LNCaP clone FGC (cell line): ENCODE measurements at regions not wholly inside any gene's neighbourhood (a gene's known extent, or its start where the extent isn't known, plus 50 kb on each side); places are given as distances from the start of the nearest gene placed in this dataset.

Experiments used
- DNase-seq: peaks from one replicate; pipeline ENCODE4 v3.0.0-alpha.2; 2011; ENCODE audit warnings: low read depth
- H3K4me3 ChIP-seq: 2 replicates; pipeline ENCODE4 v1.5.1; 2011; ENCODE audit warnings: mild to moderate bottlenecking, low read depth, low read length, control low read depth
- CTCF ChIP-seq: IDR thresholded peaks from 2 replicates; pipeline ENCODE4 v1.5.1; 2012; ENCODE audit warnings: mild to moderate bottlenecking; ENCODE audit not compliant: control insufficient read depth, insufficient read depth; ENCODE audit errors: extremely low read depth

GRCh38 chr10:46236941-46237681 lies 49.7 kb upstream of the ANTXRL start:
- no peak for TF ChIP-seq CTCF
- H3K4me3 ChIP-seq = no peak overlapping the region
- DNase-seq = no peak
